WTC11 (cell line): ENCODE measurements at regions not wholly inside any gene's neighbourhood (a gene's known extent, or its start where the extent isn't known, plus 50 kb on each side); places are given as distances from the start of the nearest gene placed in this dataset.

Experiments
- ATF3 ChIP-seq: sonication (generic); formaldehyde crosslinking; conservative IDR thresholded peaks from 2 replicates; pipeline ENCODE4 v1.8.1; 2022; ENCODE audit warnings: mild to moderate bottlenecking, missing genetic modification reagents
- CTCF ChIP-seq: fragments of 200-600 bp; IDR thresholded peaks from 2 replicates; pipeline ENCODE4 v1.8.0; 2022; ENCODE audit warnings: antibody characterized with exemption
- ETV6 ChIP-seq: sonication (generic); formaldehyde crosslinking; IDR thresholded peaks from 2 replicates; pipeline ENCODE4 v1.8.1; 2022; ENCODE audit warnings: mild to moderate bottlenecking, missing genetic modification reagents
- HMGXB4 ChIP-seq: sonication (generic); formaldehyde crosslinking; IDR thresholded peaks from 2 replicates; pipeline ENCODE4 v1.8.1; 2023; ENCODE audit warnings: mild to moderate bottlenecking, moderate library complexity, missing genetic modification reagents
- JUN ChIP-seq: sonication (generic); formaldehyde crosslinking; IDR thresholded peaks from 2 replicates; pipeline ENCODE4 v1.8.0; 2023; ENCODE audit warnings: mild to moderate bottlenecking, missing genetic modification reagents
- MYBL2 ChIP-seq: sonication (generic); formaldehyde crosslinking; IDR thresholded peaks from 2 replicates; pipeline ENCODE4 v1.8.1; 2023; ENCODE audit warnings: mild to moderate bottlenecking, moderate library complexity, missing genetic modification reagents
- NFYB ChIP-seq: sonication (generic); formaldehyde crosslinking; conservative IDR thresholded peaks from 2 replicates; pipeline ENCODE4 v1.8.0; 2022; ENCODE audit warnings: low read depth, missing genetic modification reagents
- RORB ChIP-seq: fragments of 250-450 bp; sonication (Bioruptor Pico); IDR thresholded peaks from 2 replicates; pipeline ENCODE4 v1.9.0; 2021; ENCODE audit warnings: mild to moderate bottlenecking
- SP1 ChIP-seq: sonication (generic); formaldehyde crosslinking; conservative IDR thresholded peaks from 2 replicates; pipeline ENCODE4 v1.8.1; 2022; ENCODE audit warnings: missing genetic modification reagents
- TCF7 ChIP-seq: sonication (generic); formaldehyde crosslinking; IDR thresholded peaks from 2 replicates; pipeline ENCODE4 v1.8.0; 2022; ENCODE audit warnings: mild to moderate bottlenecking, low read depth, missing genetic modification reagents, moderate library complexity
- USF2 ChIP-seq: sonication (generic); formaldehyde crosslinking; IDR thresholded peaks from 2 replicates; pipeline ENCODE4 v1.8.1; 2023; ENCODE audit warnings: mild to moderate bottlenecking, missing genetic modification reagents, moderate library complexity
- TF ChIP-seq, protein P1 (sequence below): sonication (generic); formaldehyde crosslinking; IDR thresholded peaks from 2 replicates; pipeline ENCODE4 v1.8.1; 2023; ENCODE audit warnings: mild to moderate bottlenecking, missing genetic modification reagents

- TF ChIP-seq ATF3 (no peak), CTCF (no peak), TCF7 (CRISPR knock-in tag) (no peak), NFYB (CRISPR knock-in tag) (no peak), HMGXB4 (CRISPR knock-in tag) (no peak), MYBL2 (CRISPR knock-in tag) (no peak), ETV6 (CRISPR knock-in tag) (no peak), USF2 (no peak), SP1 (CRISPR knock-in tag) (no peak), JUN (no peak), RORB (CRISPR knock-in tag) (no peak)
- TF ChIP-seq, protein P1, sequence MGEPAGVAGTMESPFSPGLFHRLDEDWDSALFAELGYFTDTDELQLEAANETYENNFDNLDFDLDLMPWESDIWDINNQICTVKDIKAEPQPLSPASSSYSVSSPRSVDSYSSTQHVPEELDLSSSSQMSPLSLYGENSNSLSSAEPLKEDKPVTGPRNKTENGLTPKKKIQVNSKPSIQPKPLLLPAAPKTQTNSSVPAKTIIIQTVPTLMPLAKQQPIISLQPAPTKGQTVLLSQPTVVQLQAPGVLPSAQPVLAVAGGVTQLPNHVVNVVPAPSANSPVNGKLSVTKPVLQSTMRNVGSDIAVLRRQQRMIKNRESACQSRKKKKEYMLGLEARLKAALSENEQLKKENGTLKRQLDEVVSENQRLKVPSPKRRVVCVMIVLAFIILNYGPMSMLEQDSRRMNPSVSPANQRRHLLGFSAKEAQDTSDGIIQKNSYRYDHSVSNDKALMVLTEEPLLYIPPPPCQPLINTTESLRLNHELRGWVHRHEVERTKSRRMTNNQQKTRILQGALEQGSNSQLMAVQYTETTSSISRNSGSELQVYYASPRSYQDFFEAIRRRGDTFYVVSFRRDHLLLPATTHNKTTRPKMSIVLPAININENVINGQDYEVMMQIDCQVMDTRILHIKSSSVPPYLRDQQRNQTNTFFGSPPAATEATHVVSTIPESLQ (CRISPR knock-in tag), result no peak
These were observed 180.5 kb downstream of the OPA1 start for GRCh38 chr3:193773266-193774220.
